HUES64 (cell line): ENCODE measurements at regions not wholly inside any gene's neighbourhood (a gene's known extent, or its start where the extent isn't known, plus 50 kb on each side); places are given as distances from the start of the nearest gene placed in this dataset.

Experiments
- H3K27ac ChIP-seq: 2 replicates; pipeline ENCODE4 v1.7.0; 2013; ENCODE audit warnings: low read depth, low read length, inconsistent platforms
- H3K27me3 ChIP-seq: 2 replicates; pipeline ENCODE4 v1.6.1; 2013; ENCODE audit warnings: mild to moderate bottlenecking, low read length; ENCODE audit not compliant: insufficient read depth
- H3K36me3 ChIP-seq: 2 replicates; pipeline ENCODE4 v1.6.1; 2013; ENCODE audit warnings: mild to moderate bottlenecking, low read length; ENCODE audit not compliant: insufficient read depth
- H3K4me1 ChIP-seq: 2 replicates; pipeline ENCODE4 v1.6.1; 2013; ENCODE audit warnings: mild to moderate bottlenecking, low read length, moderate library complexity; ENCODE audit not compliant: insufficient read depth
- H3K4me3 ChIP-seq: 2 replicates; pipeline ENCODE4 v1.5.1; 2013; ENCODE audit warnings: mild to moderate bottlenecking, low read length, moderate library complexity
- H3K9ac ChIP-seq: 2 replicates; pipeline ENCODE4 v1.6.1; 2013; ENCODE audit warnings: mild to moderate bottlenecking, low read depth, low read length
- H3K9me3 ChIP-seq: 2 replicates; pipeline ENCODE4 v1.6.1; 2013; ENCODE audit warnings: low read depth, low read length; ENCODE audit not compliant: insufficient read depth
- WGBS: fragments of 150-250, 120-280 bp; methylation state at CpG from one replicate; pipeline ENCODE4 v1.1.7; 2013; ENCODE audit warnings: missing lambda C conversion rate; 5-methylcytosine and 5-hydroxymethylcytosine counted together

- WGBS, result 84% methylated on average over 3 of the region's 3 CpGs
- H3K36me3 ChIP-seq, result no peaks in the 10 kb centered on the region
- no peak overlapping the region for H3K4me3 ChIP-seq
- H3K27me3 ChIP-seq, result no peaks in the 10 kb centered on the region
- H3K9ac ChIP-seq, result no peak overlapping the region
- no peaks in the 10 kb centered on the region for H3K4me1 ChIP-seq
- 0 out of 2 replicates have a peak, but pooled peaks cover 4% of the 10 kb centered on the region for H3K9me3 ChIP-seq
- H3K27ac ChIP-seq, result no peak overlapping the region
Measured at GRCh38 chr13:97892717-97893116, 60.8 kb upstream of the IPO5 start.

GRCh38 chr13:97895383-97895782 is 58.1 kb upstream of the IPO5 start:
- WGBS, result 92% methylated on average over 1 of the region's 1 CpG
- no peak overlapping the region for H3K4me3 ChIP-seq
- H3K27me3 ChIP-seq, result no peaks in the 10 kb centered on the region
- H3K9me3 ChIP-seq, result 0 out of 2 replicates have a peak, but pooled peaks cover 4% of the 10 kb centered on the region
- H3K36me3 ChIP-seq, result no peaks in the 10 kb centered on the region
- no peak overlapping the region for H3K9ac ChIP-seq
- no peaks in the 10 kb centered on the region for H3K4me1 ChIP-seq
- H3K27ac ChIP-seq, result no peak overlapping the region

GRCh38 chr13:97896446-97896845 is 57.0 kb upstream of the IPO5 start:
- Histone ChIP-seq H3K4me3 (no peak overlapping the region), H3K9ac (no peak overlapping the region), H3K4me1 (no peaks in the 10 kb centered on the region), H3K36me3 (no peaks in the 10 kb centered on the region), H3K27me3 (no peaks in the 10 kb centered on the region), H3K27ac (no peak overlapping the region), H3K9me3 (0 out of 2 replicates have a peak, but pooled peaks cover 4% of the 10 kb centered on the region)
- WGBS, result 97% methylated on average over 2 of the region's 2 CpGs

- Histone ChIP-seq H3K4me1 (no peaks in the 10 kb centered on the region), H3K36me3 (no peaks in the 10 kb centered on the region), H3K27ac (no peak overlapping the region), H3K9me3 (no peaks in the 10 kb centered on the region), H3K4me3 (no peak overlapping the region), H3K9ac (no peak overlapping the region), H3K27me3 (no peaks in the 10 kb centered on the region)
- WGBS, result 88% methylated on average over 1 of the region's 1 CpG
Measured at GRCh38 chr13:97901716-97902115, 51.8 kb upstream of the IPO5 start.
